Lung (tissue), 11 donors: ENCODE measurements at regions not wholly inside any gene's neighbourhood (a gene's known extent, or its start where the extent isn't known, plus 50 kb on each side); places are given as distances from the start of the nearest gene placed in this dataset.

Source experiments
- ATAC-seq: fragments of 200-7000 bp; cut with Tn5 transposase; one replicate; pipeline ENCODE4 v1.9.1; 2020; ENCODE audit warnings: moderate number of reproducible peaks; ENCODE audit not compliant: insufficient read depth, low FRiP score
- DNase-seq, 3 donors: peaks; one replicate each; pipeline ENCODE4 v3.0.0-alpha.2; 2013 to 2017
- H3K27ac ChIP-seq, 2 donors: one replicate each; pipeline ENCODE4 v1.5.1; 2013; ENCODE audit warnings: mild to moderate bottlenecking in 2 of 2, moderate library complexity in 2 of 2, control low read depth in 1 of 2, inconsistent platforms in 1 of 2, low read depth in 1 of 2, low read length in 1 of 2
- H3K27me3 ChIP-seq, 3 donors: one replicate each; pipeline ENCODE4 v1.5.1; 2013; ENCODE audit warnings: low read length in 2 of 3; ENCODE audit not compliant: control insufficient read depth in 3 of 3, insufficient read depth in 3 of 3
- H3K36me3 ChIP-seq, 4 donors: one replicate each; pipeline ENCODE4 v1.5.1; 2013; ENCODE audit warnings: low read length in 4 of 4, mild to moderate bottlenecking in 1 of 4, moderate library complexity in 1 of 4; ENCODE audit not compliant: control insufficient read depth in 4 of 4, insufficient read depth in 4 of 4
- H3K4me1 ChIP-seq, 5 donors: one replicate each; pipeline ENCODE4 v1.5.1; 2013; ENCODE audit warnings: low read length in 5 of 5, mild to moderate bottlenecking in 2 of 5, moderate library complexity in 1 of 5; ENCODE audit not compliant: control insufficient read depth in 5 of 5, insufficient read depth in 5 of 5
- H3K4me3 ChIP-seq: one replicate; pipeline ENCODE4 v1.5.1; 2013; ENCODE audit warnings: mild to moderate bottlenecking, control low read depth, moderate library complexity
- H3K9ac ChIP-seq, 2 donors: one replicate each; pipeline ENCODE4 v1.5.1; 2013; ENCODE audit warnings: low read length in 2 of 2, control low read depth in 1 of 2; ENCODE audit not compliant: insufficient read depth in 1 of 2
- H3K9me3 ChIP-seq, 4 donors: one replicate each; pipeline ENCODE4 v1.5.1; 2013; ENCODE audit warnings: low read length in 3 of 4, mild to moderate bottlenecking in 1 of 4, moderate library complexity in 1 of 4; ENCODE audit not compliant: control insufficient read depth in 4 of 4, insufficient read depth in 3 of 4
- CTCF ChIP-seq: IDR thresholded peaks from 2 replicates; pipeline ENCODE4 v1.5.1; 2012; ENCODE audit warnings: mild to moderate bottlenecking; ENCODE audit errors: control extremely low read depth, extremely low read depth
- WGBS, 2 donors: extraction: QIAGEN DNeasy Blood & Tissue Kit; methylation state at CpG; one replicate each; pipeline ENCODE4 v1.1.7; 2013; 5-methylcytosine and 5-hydroxymethylcytosine counted together
- donor health status: control.
- donor health status: control.
- donor health status: Bipolar disorder and iron deficiency.
- donor health status: healthy.
- donor health status: DM: yes; HTN: yes; CAD: no.

- Histone ChIP-seq H3K4me3 (no peak overlapping the region), H3K4me1 (peaks cover 0 to 6% (median 4%) of the 10 kb centered on the region in 5 donors), H3K9me3 (peaks cover 0 to 2% (median 0%) of the 10 kb centered on the region in 4 donors), H3K36me3 (no peaks in the 10 kb centered on the region), H3K9ac (no peak overlapping the region), H3K27ac (no peak overlapping the region), H3K27me3 (no peaks in the 10 kb centered on the region)
- no peak for TF ChIP-seq CTCF
- ATAC-seq (no peak), DNase-seq (no peak)
- WGBS, 2 donors = 84 to 86% methylated on average over 10 of the region's 10 CpGs
These were observed 60.1 kb upstream of the LAPTM4A start for GRCh38 chr2:20111311-20112131.

GRCh38 chr2:20110876-20111275 is 59.4 kb upstream of the LAPTM4A start:
- Histone ChIP-seq H3K9me3 (peaks cover 0 to 2% (median 0%) of the 10 kb centered on the region in 4 donors), H3K27ac (no peak overlapping the region), H3K27me3 (no peaks in the 10 kb centered on the region), H3K9ac (no peak overlapping the region), H3K4me3 (no peak overlapping the region), H3K36me3 (no peaks in the 10 kb centered on the region), H3K4me1 (peaks cover 0 to 7% (median 4%) of the 10 kb centered on the region in 5 donors)
- no peak for TF ChIP-seq CTCF
- DNase-seq = no peak
- ATAC-seq = no peak
- 70 to 80% methylated on average over 7 of the region's 7 CpGs for WGBS, 2 donors

DNA sequence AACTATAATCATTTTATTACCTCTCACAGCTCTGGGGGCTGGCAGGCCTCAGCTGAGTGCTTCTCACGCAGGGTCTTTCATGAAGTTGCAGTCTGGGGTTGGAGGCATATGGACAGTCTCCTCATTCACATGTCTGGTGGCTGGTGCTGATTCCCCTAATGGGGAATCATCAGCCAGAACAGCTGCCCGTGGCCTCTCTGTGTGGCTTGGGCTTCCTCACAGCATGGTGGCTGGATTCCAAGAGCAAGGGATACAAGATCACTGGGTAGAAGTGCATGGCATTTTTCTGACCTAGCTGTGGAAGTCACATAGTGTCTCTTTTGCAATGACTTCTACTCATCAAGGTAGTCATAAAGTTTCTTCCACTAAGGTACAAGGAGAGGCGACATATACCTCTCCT is 59.0 kb upstream of the LAPTM4A start:
- Histone ChIP-seq H3K4me3 (no peak overlapping the region), H3K9ac (no peak overlapping the region), H3K27me3 (no peaks in the 10 kb centered on the region), H3K9me3 (peaks cover 0 to 2% (median 0%) of the 10 kb centered on the region in 4 donors), H3K36me3 (no peaks in the 10 kb centered on the region), H3K4me1 (peaks cover 0 to 7% (median 4%) of the 10 kb centered on the region in 5 donors), H3K27ac (no peak overlapping the region)
- DNase-seq (no peak), ATAC-seq (no peak)
- WGBS, 2 donors = 93 to 95% methylated on average over 3 of the region's 3 CpGs
- no peak for TF ChIP-seq CTCF
